K562 (cell line): ENCODE measurements at regions not wholly inside any gene's neighbourhood (a gene's known extent, or its start where the extent isn't known, plus 50 kb on each side); places are given as distances from the start of the nearest gene placed in this dataset.

Experiments
- ATAC-seq: fragments of 200-7000 bp; cut with Tn5 transposase; 3 replicates; pipeline ENCODE4 v1.9.1; 2020; ENCODE audit warnings: moderate library complexity
- BruUV-seq: library from RNA; stranded (reverse); fragments of 400-500 nt; replicated peaks from 2 replicates; lab custom pipeline; 2021; lab: Mats Ljungman, UMichigan
- CTCF ChIA-PET: fragments of 300-600 bp; formaldehyde crosslinking; extraction: SDS; loops from one replicate; lab custom pipeline; 2021; ENCODE audit warnings: low intra/inter-chr PET ratio; lab: Yijun Ruan, JAX
- POLR2A ChIA-PET: fragments of 300-600, 350-650 bp; sonication (Branson Sonifier 250); formaldehyde crosslinking; extraction: SDS; loops from one replicate; lab custom pipeline; 2021; ENCODE audit warnings: antibody characterized with exemption, inconsistent platforms; lab: Yijun Ruan, JAX
- DNase-seq, 4 experiments: peaks; one replicate each; pipeline versions ENCODE4 v3.0.0 to v3.0.0-alpha.2; 2011 to 2018; ENCODE audit warnings: low spot score in 3 of 4, mixed read lengths in 3 of 4; ENCODE audit errors: extremely low read depth in 1 of 4
- FAIRE-seq: peaks from 2 replicates; lab custom pipeline; 2011; peaks lifted over from hg19 to GRCh38; lab: Jason Lieb, UNC
- H2AFZ ChIP-seq: 2 replicates; pipeline ENCODE4 v1.6.0; 2011; ENCODE audit warnings: low read depth, low read length, control low read depth, inconsistent platforms
- H3K27ac ChIP-seq: fragments of 200-600 bp; 3 replicates; pipeline ENCODE4 v1.8.0; 2011; ENCODE audit warnings: low read depth, mild to moderate bottlenecking, control low read depth, inconsistent platforms, low read length, moderate library complexity, mixed read lengths; ENCODE audit errors: extremely low read depth
- H3K27me3 ChIP-seq, 2 experiments: fragments of 300-600 bp in 1 of 2; 2 replicates in 1 of 2; 3 replicates in 1 of 2; pipeline versions ENCODE4 v1.6.0 to v1.8.0; 2011; ENCODE audit warnings: inconsistent platforms in 2 of 2, low read length in 2 of 2, mild to moderate bottlenecking in 1 of 2, mixed read lengths in 1 of 2, moderate library complexity in 1 of 2; ENCODE audit not compliant: control insufficient read depth in 2 of 2, insufficient read depth in 2 of 2
- H3K36me3 ChIP-seq: fragments of 300-600 bp; 3 replicates; pipeline ENCODE4 v1.8.0; 2011; ENCODE audit warnings: mild to moderate bottlenecking, low read length, inconsistent platforms; ENCODE audit not compliant: control insufficient read depth, insufficient read depth
- H3K4me1 ChIP-seq, 2 experiments: fragments of 200-600 bp in 1 of 2; replicated peaks in 1 of 2; 2 replicates in 1 of 2; 3 replicates in 1 of 2; pipeline versions ENCODE4 v1.5.1 to v1.8.0; 2011; ENCODE audit warnings: inconsistent platforms in 2 of 2, low read length in 2 of 2, mild to moderate bottlenecking in 1 of 2, mixed read lengths in 1 of 2, moderate library complexity in 1 of 2; ENCODE audit not compliant: control insufficient read depth in 2 of 2, insufficient read depth in 2 of 2
- H3K4me2 ChIP-seq: 2 replicates; pipeline ENCODE4 v1.6.1; 2011; ENCODE audit warnings: low read length, control low read depth, inconsistent platforms, mixed read lengths; ENCODE audit not compliant: insufficient read depth
- H3K4me3 ChIP-seq: fragments of 200-600 bp; sonication (generic), shearing (Covaris generic); 2 replicates; pipeline ENCODE4 v1.5.1; 2016; ENCODE audit warnings: control low read depth, inconsistent platforms
- H3K79me2 ChIP-seq: fragments of 200-600 bp; 3 replicates; pipeline ENCODE4 v1.8.0; 2011; ENCODE audit warnings: low read length, inconsistent platforms; ENCODE audit not compliant: control insufficient read depth, insufficient read depth
- H3K9ac ChIP-seq, 2 experiments: 2 replicates each; pipeline versions ENCODE4 v1.6.0 to v1.6.1; 2011; ENCODE audit warnings: low read depth in 2 of 2, low read length in 2 of 2, control low read depth in 1 of 2, inconsistent platforms in 1 of 2, mild to moderate bottlenecking in 1 of 2, mixed read lengths in 1 of 2; ENCODE audit not compliant: insufficient read depth in 1 of 2
- H3K9me1 ChIP-seq: one replicate; pipeline ENCODE4 v1.6.0; 2011; ENCODE audit warnings: inconsistent platforms, mild to moderate bottlenecking, low read length, moderate library complexity; ENCODE audit not compliant: control insufficient read depth, insufficient read depth
- H3K9me3 ChIP-seq: replicated peaks from 2 replicates; pipeline ENCODE4 v1.5.1; 2011; ENCODE audit warnings: low read depth, low read length, inconsistent platforms; ENCODE audit not compliant: control insufficient read depth, insufficient read depth
- H4K20me1 ChIP-seq: replicated peaks from 2 replicates; pipeline ENCODE4 v1.6.1; 2011; ENCODE audit warnings: low read length, inconsistent platforms, mixed read lengths; ENCODE audit not compliant: control insufficient read depth, insufficient read depth
- SNIP1 ChIP-seq: fragments of 450-650 bp; IDR thresholded peaks from 2 replicates; pipeline ENCODE4 v1.7.1; 2017; ENCODE audit warnings: low read depth, mild to moderate bottlenecking
- WGBS: fragments of 100-300 bp; shearing (Covaris generic); methylation state at CpG from one replicate; pipeline ENCODE4 v1.1.6; 2016; ENCODE audit warnings: low coverage, mixed read lengths; ENCODE audit not compliant: insufficient coverage; ENCODE audit errors: missing lambda C conversion rate; 5-methylcytosine and 5-hydroxymethylcytosine counted together
- in situ Hi-C: fragments of 300-500 bp; cut with MboI; formaldehyde crosslinking; loops from 4 replicates; pipeline ENCODE4 v1.15.0; 2018; ENCODE audit warnings: inconsistent platforms, mixed read lengths
- intact Hi-C: fragments of 100-400 bp; cut with micrococcal nuclease; formaldehyde crosslinking; loops from 2 replicates; pipeline ENCODE4 v1.14.2; 2022
- TF ChIP-seq, protein P1 (sequence below): fragments of 250-450 bp; sonication (Bioruptor Pico); IDR thresholded peaks from 2 replicates; pipeline ENCODE4 v1.5.1; 2021; ENCODE audit warnings: mild to moderate bottlenecking
- TF ChIP-seq, protein P2 (sequence below): sonication (generic); formaldehyde crosslinking; IDR thresholded peaks from 2 replicates; pipeline ENCODE4 v1.8.0; 2022; ENCODE audit warnings: mild to moderate bottlenecking, low read depth, missing genetic modification reagents
- TF ChIP-seq, protein P3 (sequence below): fragments of 450-650 bp; formaldehyde crosslinking; conservative IDR thresholded peaks from 2 replicates; pipeline ENCODE4 v1.4.0; 2022; ENCODE audit warnings: mild to moderate bottlenecking, missing genetic modification characterization

GRCh38 chr4:152081024-152081423, 320.2 kb upstream of the GATB start:
- H3K9me3 ChIP-seq, result no peaks in the 10 kb centered on the region
- no peak overlapping the region for H3K9ac ChIP-seq
- H3K27me3 ChIP-seq, result no peaks in the 10 kb centered on the region
- H3K4me2 ChIP-seq, result no peak overlapping the region
- H3K79me2 ChIP-seq, result no peaks in the 10 kb centered on the region
- no peaks in the 10 kb centered on the region for H4K20me1 ChIP-seq
- H3K9me1 ChIP-seq, result no peaks in the 10 kb centered on the region
- POLR2A ChIA-PET, result interaction anchor here (0.6 kb wide), 1 partner anchor 324 kb away, joined by 3 read pairs; no protein-coding TSS in a partner anchor
- TF ChIP-seq, protein P1, sequence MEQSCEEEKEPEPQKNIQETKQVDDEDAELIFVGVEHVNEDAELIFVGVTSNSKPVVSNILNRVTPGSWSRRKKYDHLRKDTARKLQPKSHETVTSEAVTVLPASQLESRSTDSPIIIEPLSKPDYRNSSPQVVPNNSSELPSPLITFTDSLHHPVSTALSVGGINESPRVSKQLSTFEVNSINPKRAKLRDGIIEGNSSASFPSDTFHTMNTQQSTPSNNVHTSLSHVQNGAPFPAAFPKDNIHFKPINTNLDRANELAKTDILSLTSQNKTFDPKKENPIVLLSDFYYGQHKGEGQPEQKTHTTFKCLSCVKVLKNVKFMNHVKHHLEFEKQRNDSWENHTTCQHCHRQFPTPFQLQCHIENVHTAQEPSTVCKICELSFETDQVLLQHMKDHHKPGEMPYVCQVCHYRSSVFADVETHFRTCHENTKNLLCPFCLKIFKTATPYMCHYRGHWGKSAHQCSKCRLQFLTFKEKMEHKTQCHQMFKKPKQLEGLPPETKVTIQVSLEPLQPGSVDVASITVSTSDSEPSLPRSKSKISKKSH, result no peak
- TF ChIP-seq, protein P2, sequence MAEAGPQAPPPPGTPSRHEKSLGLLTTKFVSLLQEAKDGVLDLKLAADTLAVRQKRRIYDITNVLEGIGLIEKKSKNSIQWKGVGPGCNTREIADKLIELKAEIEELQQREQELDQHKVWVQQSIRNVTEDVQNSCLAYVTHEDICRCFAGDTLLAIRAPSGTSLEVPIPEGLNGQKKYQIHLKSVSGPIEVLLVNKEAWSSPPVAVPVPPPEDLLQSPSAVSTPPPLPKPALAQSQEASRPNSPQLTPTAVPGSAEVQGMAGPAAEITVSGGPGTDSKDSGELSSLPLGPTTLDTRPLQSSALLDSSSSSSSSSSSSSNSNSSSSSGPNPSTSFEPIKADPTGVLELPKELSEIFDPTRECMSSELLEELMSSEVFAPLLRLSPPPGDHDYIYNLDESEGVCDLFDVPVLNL, result no peak
- TF ChIP-seq SNIP1, result no peak
- TF ChIP-seq, protein P3, sequence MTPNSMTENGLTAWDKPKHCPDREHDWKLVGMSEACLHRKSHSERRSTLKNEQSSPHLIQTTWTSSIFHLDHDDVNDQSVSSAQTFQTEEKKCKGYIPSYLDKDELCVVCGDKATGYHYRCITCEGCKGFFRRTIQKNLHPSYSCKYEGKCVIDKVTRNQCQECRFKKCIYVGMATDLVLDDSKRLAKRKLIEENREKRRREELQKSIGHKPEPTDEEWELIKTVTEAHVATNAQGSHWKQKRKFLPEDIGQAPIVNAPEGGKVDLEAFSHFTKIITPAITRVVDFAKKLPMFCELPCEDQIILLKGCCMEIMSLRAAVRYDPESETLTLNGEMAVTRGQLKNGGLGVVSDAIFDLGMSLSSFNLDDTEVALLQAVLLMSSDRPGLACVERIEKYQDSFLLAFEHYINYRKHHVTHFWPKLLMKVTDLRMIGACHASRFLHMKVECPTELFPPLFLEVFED, result no peak
- H3K4me1 ChIP-seq, result no peaks in the 10 kb centered on the region
- no peak overlapping the region for H3K4me3 ChIP-seq
- BruUV-seq, result no TSS peak
- H3K27ac ChIP-seq, result no peak overlapping the region
- intact Hi-C loops (no loop called here), in situ Hi-C loops (no loop called here)
- CTCF ChIA-PET, result no interaction called here
- WGBS, result 2% methylated on average over 5 of the region's 5 CpGs
- FAIRE-seq (no peak), DNase-seq (no peak), ATAC-seq (no peak)
- no peak overlapping the region for H2AFZ ChIP-seq
- H3K36me3 ChIP-seq, result no peaks in the 10 kb centered on the region
